Esophagus muscularis mucosa (tissue), 4 donors: ENCODE measurements at regions not wholly inside any gene's neighbourhood (a gene's known extent, or its start where the extent isn't known, plus 50 kb on each side); places are given as distances from the start of the nearest gene placed in this dataset.

Source experiments
- DNase-seq: peaks from one replicate; pipeline ENCODE4 v3.0.0-alpha.2; 2017; ENCODE audit errors: extremely low spot score
- H3K27ac ChIP-seq, 4 donors: fragments of 200-600 bp; sonication (generic); replicated peaks in 1 of 4; 1 replicate in 3 of 4; 2 replicates in 1 of 4; pipeline ENCODE4 v1.5.1; 2016 to 2019; ENCODE audit warnings: mild to moderate bottlenecking in 1 of 4
- H3K27me3 ChIP-seq, 4 donors: fragments of 200-600 bp; sonication (generic); one replicate each; pipeline versions ENCODE4 v1.5.1 to v1.6.0; 2016 to 2019
- H3K36me3 ChIP-seq, 4 donors: fragments of 200-600 bp; sonication (generic); one replicate each; pipeline ENCODE4 v1.5.1; 2016 to 2019
- H3K4me1 ChIP-seq, 4 donors: fragments of 200-600 bp; sonication (generic); one replicate each; pipeline ENCODE4 v1.5.1; 2016 to 2019
- H3K4me3 ChIP-seq, 4 donors: fragments of 200-600 bp; sonication (generic); 1 replicate in 2 of 4; 2 replicates in 2 of 4; pipeline ENCODE4 v1.5.1; 2016 to 2019; ENCODE audit warnings: mild to moderate bottlenecking in 4 of 4, moderate library complexity in 1 of 4
- H3K9me3 ChIP-seq, 4 donors: fragments of 200-600 bp; sonication (generic); 1 replicate in 3 of 4; 2 replicates in 1 of 4; pipeline ENCODE4 v1.5.1; 2016 to 2019
- CTCF ChIP-seq, 3 experiments: fragments of 200-600 bp in 2 of 3; fragments of 450-650 bp in 1 of 3; sonication (generic) in 2 of 3; IDR thresholded peaks; one replicate each; pipeline ENCODE4 v1.5.1; 2017 to 2019; ENCODE audit warnings: antibody characterized with exemption in 3 of 3, mild to moderate bottlenecking in 2 of 3, moderate library complexity in 1 of 3
- EP300 ChIP-seq: sonication (generic); formaldehyde crosslinking; IDR thresholded peaks from one replicate; pipeline ENCODE4 v1.6.1; 2017; ENCODE audit warnings: antibody characterized with exemption
- POLR2A ChIP-seq: fragments of 450-650 bp; IDR thresholded peaks from one replicate; pipeline ENCODE4 v1.6.1; 2017; ENCODE audit warnings: antibody characterized with exemption, moderate library complexity, mild to moderate bottlenecking, low read depth
- POLR2AphosphoS5 ChIP-seq, 2 donors: sonication (generic); formaldehyde crosslinking; IDR thresholded peaks; one replicate each; pipeline ENCODE4 v1.6.1; 2017; ENCODE audit warnings: antibody characterized with exemption in 2 of 2
- WGBS: methylation state at CpG from one replicate; pipeline ENCODE4 v1.1.5; 2018; 5-methylcytosine and 5-hydroxymethylcytosine counted together
- intact Hi-C: fragments of 100-400 bp; cut with DNase I; formaldehyde crosslinking; loops from one replicate; pipeline ENCODE4 v1.15.1; 2023

DNA sequence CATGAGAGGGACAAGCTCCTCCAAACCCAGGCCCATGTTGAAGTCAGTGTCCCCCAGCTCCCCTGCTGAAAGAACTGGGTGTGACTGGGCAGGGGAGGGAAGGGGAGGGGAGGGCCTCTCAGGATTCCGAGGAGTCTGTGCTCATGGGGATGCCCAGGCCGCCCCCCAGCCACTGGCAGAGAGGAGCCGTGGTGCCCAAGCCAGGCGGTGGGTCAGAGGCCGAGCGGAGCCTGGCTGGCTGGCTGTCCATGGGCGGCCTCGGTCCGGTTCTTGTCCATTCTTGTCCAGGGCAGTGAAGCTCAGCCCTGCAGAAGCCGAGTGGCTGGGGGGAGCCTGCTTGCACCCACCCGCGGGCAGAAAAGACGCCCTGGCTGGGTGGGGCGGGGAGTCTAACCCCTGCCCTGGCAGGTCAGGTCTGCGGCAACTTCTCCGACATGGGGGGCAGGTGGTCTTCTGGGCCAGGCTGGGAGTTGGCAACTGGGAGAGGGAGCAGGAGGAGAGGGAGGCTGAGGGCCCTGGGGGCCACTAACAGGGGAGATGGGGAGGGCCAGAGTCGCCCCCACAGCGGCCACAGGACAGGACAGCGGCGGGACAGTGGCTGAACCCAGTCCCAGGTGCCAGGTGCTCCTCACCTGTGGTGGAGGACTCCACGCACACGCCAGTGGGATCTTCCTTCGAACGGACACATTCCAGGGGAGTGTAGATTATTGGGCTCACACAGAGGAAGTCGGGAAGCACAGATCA is 54.1 kb downstream of the FOXL3 start:
- H3K27ac ChIP-seq: no peak overlapping the region
- no peaks in the 10 kb centered on the region for H3K36me3 ChIP-seq
- no peak for DNase-seq
- no peaks in the 10 kb centered on the region for H3K9me3 ChIP-seq
- H3K4me1 ChIP-seq: peaks cover 0 to 9% (median 6%) of the 10 kb centered on the region in 4 donors
- TF ChIP-seq POLR2AphosphoS5 (IDR thresholded peaks at IDR 0.05): no peak
- no peak for TF ChIP-seq POLR2A
- TF ChIP-seq CTCF (IDR thresholded peaks at IDR 0.05): no peak
- no peak for TF ChIP-seq EP300
- no peak overlapping the region for H3K4me3 ChIP-seq
- intact Hi-C loops: no loop called here
- H3K27me3 ChIP-seq: no peaks in the 10 kb centered on the region
- 95% methylated on average over 23 of the region's 25 CpGs for WGBS

GRCh38 chr7:344608-344994 is 54.6 kb downstream of the FOXL3 start:
- WGBS: 92% methylated on average over 15 of the region's 15 CpGs
- peaks cover 0 to 9% (median 6%) of the 10 kb centered on the region in 4 donors for H3K4me1 ChIP-seq
- DNase-seq: no peak

GRCh38 chr7:346116-346898 is 56.3 kb downstream of the FOXL3 start:
- TF ChIP-seq CTCF (IDR thresholded peaks at IDR 0.05) (no peak), POLR2AphosphoS5 (IDR thresholded peaks at IDR 0.05) (no peak), EP300 (no peak), POLR2A (no peak)
- Histone ChIP-seq H3K9me3 (no peaks in the 10 kb centered on the region), H3K36me3 (no peaks in the 10 kb centered on the region), H3K27me3 (no peaks in the 10 kb centered on the region), H3K4me1 (peaks cover 0 to 9% (median 5%) of the 10 kb centered on the region in 4 donors), H3K27ac (no peak overlapping the region), H3K4me3 (no peak overlapping the region)
- DNase-seq: no peak
- WGBS: 95% methylated on average over 30 of the region's 60 CpGs
- intact Hi-C loops: no loop called here

More at GRCh38 chr7:344608-344994, 54.6 kb downstream of the FOXL3 start:
- no peaks in the 10 kb centered on the region for H3K36me3 ChIP-seq
- H3K4me3 ChIP-seq: no peak overlapping the region
- H3K27me3 ChIP-seq: no peaks in the 10 kb centered on the region
- TF ChIP-seq POLR2A: no peak
- no peak for TF ChIP-seq EP300
- no peak for TF ChIP-seq CTCF (IDR thresholded peaks at IDR 0.05)
- no peak for TF ChIP-seq POLR2AphosphoS5 (IDR thresholded peaks at IDR 0.05)
- intact Hi-C loops: no loop called here
- H3K27ac ChIP-seq: no peak overlapping the region
- no peaks in the 10 kb centered on the region for H3K9me3 ChIP-seq

GRCh38 chr7:347001-347590 is 57.1 kb downstream of the FOXL3 start:
- no peak overlapping the region for H3K27ac ChIP-seq
- intact Hi-C loops: no loop called here
- H3K4me1 ChIP-seq: peaks cover 0 to 9% (median under 1%) of the 10 kb centered on the region in 4 donors
- WGBS: 87% methylated on average over 13 of the region's 20 CpGs
- no peak overlapping the region for H3K4me3 ChIP-seq
- no peaks in the 10 kb centered on the region for H3K36me3 ChIP-seq
- TF ChIP-seq POLR2AphosphoS5 (IDR thresholded peaks at IDR 0.05) (no peak), POLR2A (no peak), EP300 (no peak), CTCF (IDR thresholded peaks at IDR 0.05) (no peak)
- H3K9me3 ChIP-seq: no peaks in the 10 kb centered on the region
- DNase-seq: no peak
- peaks cover 0 to 5% (median 0%) of the 10 kb centered on the region in 4 donors for H3K27me3 ChIP-seq
